H9 (cell line): ENCODE measurements at regions not wholly inside any gene's neighbourhood (a gene's known extent, or its start where the extent isn't known, plus 50 kb on each side); places are given as distances from the start of the nearest gene placed in this dataset.

ENCODE experiments used
- DNase-seq: peaks from one replicate; pipeline ENCODE4 v3.0.0-alpha.2; 2017
- H2AFZ ChIP-seq: one replicate; pipeline ENCODE4 v1.6.1; 2013; ENCODE audit warnings: mild to moderate bottlenecking, low read length, control low read depth, moderate library complexity
- H2AK5ac ChIP-seq: 2 replicates; pipeline ENCODE4 v1.6.1; 2013; ENCODE audit warnings: low read length, control low read depth, mixed read lengths; ENCODE audit not compliant: insufficient read length
- H2BK120ac ChIP-seq: one replicate; pipeline ENCODE4 v1.6.1; 2013; ENCODE audit warnings: low read depth, mild to moderate bottlenecking, low read length, control low read depth, inconsistent platforms; ENCODE audit not compliant: poor library complexity, severe bottlenecking
- H2BK12ac ChIP-seq: 2 replicates; pipeline ENCODE4 v1.6.1; 2013; ENCODE audit warnings: low read length, control low read depth, mixed read lengths, low read depth; ENCODE audit not compliant: insufficient read length
- H2BK15ac ChIP-seq: 2 replicates; pipeline ENCODE4 v1.6.1; 2013; ENCODE audit warnings: low read depth, low read length, control low read depth
- H2BK20ac ChIP-seq: one replicate; pipeline ENCODE4 v1.6.1; 2013; ENCODE audit warnings: low read depth, mild to moderate bottlenecking, low read length, control low read depth, inconsistent platforms; ENCODE audit not compliant: poor library complexity, severe bottlenecking
- H2BK5ac ChIP-seq: 2 replicates; pipeline ENCODE4 v1.6.1; 2013; ENCODE audit warnings: low read length, control low read depth, mixed read lengths; ENCODE audit not compliant: insufficient read length
- H3K14ac ChIP-seq: 2 replicates; pipeline ENCODE4 v1.6.1; 2013; ENCODE audit warnings: low read length, control low read depth; ENCODE audit not compliant: insufficient read depth
- H3K18ac ChIP-seq: 2 replicates; pipeline ENCODE4 v1.6.1; 2013; ENCODE audit warnings: low read depth, mild to moderate bottlenecking, mixed read lengths, low read length, control low read depth; ENCODE audit not compliant: insufficient read length
- H3K23ac ChIP-seq: 2 replicates; pipeline ENCODE4 v1.6.1; 2013; ENCODE audit warnings: low read length, control low read depth, mixed read lengths, low read depth; ENCODE audit not compliant: insufficient read length
- H3K23me2 ChIP-seq: 2 replicates; pipeline ENCODE4 v1.6.1; 2013; ENCODE audit warnings: low read depth, mild to moderate bottlenecking, mixed read lengths, low read length, control low read depth; ENCODE audit not compliant: insufficient read length, poor library complexity, severe bottlenecking
- H3K27ac ChIP-seq: 2 replicates; pipeline ENCODE4 v1.5.1; 2013; ENCODE audit warnings: low read length, control low read depth, mixed read lengths, low read depth; ENCODE audit not compliant: insufficient read length
- H3K27me3 ChIP-seq: 2 replicates; pipeline ENCODE4 v1.6.1; 2013; ENCODE audit warnings: low read length, control low read depth, inconsistent platforms; ENCODE audit not compliant: insufficient read depth
- H3K4ac ChIP-seq: 2 replicates; pipeline ENCODE4 v1.6.1; 2013; ENCODE audit warnings: low read depth, mild to moderate bottlenecking, control low read depth, inconsistent platforms, low read length, moderate library complexity
- H3K4me1 ChIP-seq: 2 replicates; pipeline ENCODE4 v1.6.1; 2013; ENCODE audit warnings: low read length, control low read depth, inconsistent platforms; ENCODE audit not compliant: insufficient read depth
- H3K4me2 ChIP-seq: 2 replicates; pipeline ENCODE4 v1.6.1; 2013; ENCODE audit warnings: low read length, control low read depth, mixed read lengths; ENCODE audit not compliant: insufficient read length, insufficient read depth
- H3K56ac ChIP-seq: 2 replicates; pipeline ENCODE4 v1.6.1; 2013; ENCODE audit warnings: low read depth, mild to moderate bottlenecking, mixed read lengths, low read length, control low read depth; ENCODE audit not compliant: insufficient read length
- H3K79me1 ChIP-seq: 2 replicates; pipeline ENCODE4 v1.6.1; 2013; ENCODE audit warnings: low read depth, mild to moderate bottlenecking, moderate library complexity, low read length, control low read depth, inconsistent platforms; ENCODE audit not compliant: insufficient read depth, poor library complexity, severe bottlenecking
- H3K79me2 ChIP-seq: 2 replicates; pipeline ENCODE4 v1.6.1; 2013; ENCODE audit warnings: low read length, control low read depth, inconsistent platforms; ENCODE audit not compliant: insufficient read depth
- H3K9ac ChIP-seq: 2 replicates; pipeline ENCODE4 v1.6.1; 2013; ENCODE audit warnings: low read length, control low read depth, mixed read lengths; ENCODE audit not compliant: insufficient read length; ENCODE audit errors: extremely low read depth
- H3K9me3 ChIP-seq: one replicate; pipeline ENCODE4 v1.6.1; 2013; ENCODE audit warnings: low read depth, low read length, inconsistent platforms; ENCODE audit not compliant: control insufficient read depth
- H3T11ph ChIP-seq: one replicate; pipeline ENCODE4 v1.6.1; 2013; ENCODE audit warnings: mild to moderate bottlenecking, low read length, control low read depth, inconsistent platforms
- H4K20me1 ChIP-seq: one replicate; pipeline ENCODE4 v1.6.1; 2013; ENCODE audit not compliant: control insufficient read depth, insufficient read length, insufficient read depth
- H4K5ac ChIP-seq: 2 replicates; pipeline ENCODE4 v1.6.1; 2013; ENCODE audit warnings: low read depth, mild to moderate bottlenecking, mixed read lengths, low read length, control low read depth; ENCODE audit not compliant: insufficient read length
- H4K8ac ChIP-seq: replicated peaks from 2 replicates; pipeline ENCODE4 v1.6.1; 2013; ENCODE audit warnings: low read length, control low read depth, mixed read lengths, low read depth; ENCODE audit not compliant: insufficient read length
- H4K91ac ChIP-seq: 2 replicates; pipeline ENCODE4 v1.6.1; 2013; ENCODE audit warnings: low read depth, mild to moderate bottlenecking, moderate library complexity, mixed read lengths, low read length, control low read depth; ENCODE audit not compliant: insufficient read length
- H3K27ac Mint-ChIP-seq, 3 experiments: 2 replicates in 2 of 3; 3 replicates in 1 of 3; pipeline ENCODE4 v1.8.0; 2020 to 2021; ENCODE audit warnings: mixed read lengths in 3 of 3, mild to moderate bottlenecking in 1 of 3, moderate library complexity in 1 of 3
- H3K27me3 Mint-ChIP-seq: 2 replicates; pipeline ENCODE4 v1.8.0; 2021; ENCODE audit warnings: low read depth, mild to moderate bottlenecking, moderate library complexity, mixed read lengths
- H3K36me3 Mint-ChIP-seq, 3 experiments: 2 replicates in 2 of 3; 3 replicates in 1 of 3; pipeline ENCODE4 v1.8.0; 2020 to 2021; ENCODE audit warnings: low read depth in 3 of 3, mixed read lengths in 3 of 3; ENCODE audit not compliant: insufficient read depth in 1 of 3
- H3K4me1 Mint-ChIP-seq, 2 experiments: 2 replicates each; pipeline ENCODE4 v1.8.0; 2020; ENCODE audit warnings: mixed read lengths in 2 of 2
- H3K4me3 Mint-ChIP-seq, 2 experiments: 2 replicates in 1 of 2; 3 replicates in 1 of 2; pipeline ENCODE4 v1.8.0; 2020 to 2021; ENCODE audit warnings: mild to moderate bottlenecking in 2 of 2, mixed read lengths in 2 of 2, moderate library complexity in 1 of 2
- H3K9me3 Mint-ChIP-seq, 2 experiments: 2 replicates in 1 of 2; 3 replicates in 1 of 2; pipeline ENCODE4 v1.8.0; 2020; ENCODE audit warnings: mild to moderate bottlenecking in 2 of 2, mixed read lengths in 2 of 2, moderate library complexity in 1 of 2
- WGBS: extraction: QIAGEN DNeasy Blood & Tissue Kit; methylation state at CpG from one replicate; pipeline ENCODE4 v1.1.7; 2013; ENCODE audit warnings: missing lambda C conversion rate, low lambda C conversion rate, mixed read lengths; ENCODE audit not compliant: insufficient read length; ENCODE audit errors: extremely low coverage; 5-methylcytosine and 5-hydroxymethylcytosine counted together
- TF ChIP-seq, protein P1 (sequence below): fragments of 200-600 bp; sonication (generic); conservative IDR thresholded peaks from 3 replicates; pipeline ENCODE4 v1.8.0; 2021; ENCODE audit warnings: antibody characterized with exemption, mild to moderate bottlenecking

DNA sequence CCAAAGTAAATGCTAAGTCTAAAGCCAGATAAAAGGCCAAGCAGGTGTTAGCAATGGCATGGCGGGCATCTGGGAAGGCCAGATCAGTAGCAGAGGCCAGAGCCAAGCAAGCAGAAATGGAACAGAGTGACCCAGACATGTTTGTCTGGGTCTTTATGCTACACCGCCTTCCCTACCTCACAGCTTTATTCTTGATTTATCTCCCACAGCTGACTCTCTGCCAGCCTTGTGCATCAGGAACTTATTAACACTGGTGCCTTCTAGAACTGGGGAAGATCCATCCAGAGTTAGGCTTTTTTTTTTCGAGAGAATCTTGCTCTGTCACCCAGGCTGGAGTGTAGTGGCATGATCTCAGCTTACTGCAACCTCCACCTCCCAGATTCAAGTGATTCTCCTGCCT, 112.5 kb upstream of the SLC44A1 start:
- no peaks in the 10 kb centered on the region for H3K27me3 ChIP-seq
- H2BK20ac ChIP-seq: no peak overlapping the region
- no peak overlapping the region for H3K14ac ChIP-seq
- Mint-ChIP-seq H3K36me3 (no peaks in the 10 kb centered on the region), H3K4me1 (peaks cover 15 to 20% of the 10 kb centered on the region in 2 experiments), H3K4me3 (no peak overlapping the region), H3K27ac (no peak overlapping the region; a peak in 1 of 7 replicates), H3K9me3 (no peaks in the 10 kb centered on the region), H3K27me3 (peaks cover 3% of the 10 kb centered on the region)
- no peak overlapping the region for H2BK15ac ChIP-seq
- H3K9me3 ChIP-seq: no peaks in the 10 kb centered on the region
- no peak overlapping the region for H2AFZ ChIP-seq
- no peak overlapping the region for H2BK12ac ChIP-seq
- H3K4ac ChIP-seq: no peak overlapping the region
- WGBS: no CpG with 5 or more reads among the region's 3 CpGs
- H3K79me1 ChIP-seq: no peaks in the 10 kb centered on the region
- no peak overlapping the region for H3T11ph ChIP-seq
- H2AK5ac ChIP-seq: no peak overlapping the region
- H3K9ac ChIP-seq: no peak overlapping the region
- H3K18ac ChIP-seq: no peak overlapping the region
- no peak overlapping the region for H4K5ac ChIP-seq
- TF ChIP-seq, protein P1, sequence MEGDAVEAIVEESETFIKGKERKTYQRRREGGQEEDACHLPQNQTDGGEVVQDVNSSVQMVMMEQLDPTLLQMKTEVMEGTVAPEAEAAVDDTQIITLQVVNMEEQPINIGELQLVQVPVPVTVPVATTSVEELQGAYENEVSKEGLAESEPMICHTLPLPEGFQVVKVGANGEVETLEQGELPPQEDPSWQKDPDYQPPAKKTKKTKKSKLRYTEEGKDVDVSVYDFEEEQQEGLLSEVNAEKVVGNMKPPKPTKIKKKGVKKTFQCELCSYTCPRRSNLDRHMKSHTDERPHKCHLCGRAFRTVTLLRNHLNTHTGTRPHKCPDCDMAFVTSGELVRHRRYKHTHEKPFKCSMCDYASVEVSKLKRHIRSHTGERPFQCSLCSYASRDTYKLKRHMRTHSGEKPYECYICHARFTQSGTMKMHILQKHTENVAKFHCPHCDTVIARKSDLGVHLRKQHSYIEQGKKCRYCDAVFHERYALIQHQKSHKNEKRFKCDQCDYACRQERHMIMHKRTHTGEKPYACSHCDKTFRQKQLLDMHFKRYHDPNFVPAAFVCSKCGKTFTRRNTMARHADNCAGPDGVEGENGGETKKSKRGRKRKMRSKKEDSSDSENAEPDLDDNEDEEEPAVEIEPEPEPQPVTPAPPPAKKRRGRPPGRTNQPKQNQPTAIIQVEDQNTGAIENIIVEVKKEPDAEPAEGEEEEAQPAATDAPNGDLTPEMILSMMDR: no peak
- H3K27ac ChIP-seq: no peak overlapping the region
- H3K4me2 ChIP-seq: no peak overlapping the region
- H2BK120ac ChIP-seq: no peak overlapping the region
- no peak for DNase-seq
- no peak overlapping the region for H3K56ac ChIP-seq
- no peak overlapping the region for H2BK5ac ChIP-seq
- no peaks in the 10 kb centered on the region for H4K20me1 ChIP-seq
- no peaks in the 10 kb centered on the region for H3K4me1 ChIP-seq
- H4K91ac ChIP-seq: no peak overlapping the region
- no peak overlapping the region for H3K23ac ChIP-seq
- H3K79me2 ChIP-seq: no peaks in the 10 kb centered on the region
- H4K8ac ChIP-seq: no peak overlapping the region
- H3K23me2 ChIP-seq: no peaks in the 10 kb centered on the region
